DMS79 (cell line): ENCODE measurements at regions not wholly inside any gene's neighbourhood (a gene's known extent, or its start where the extent isn't known, plus 50 kb on each side); places are given as distances from the start of the nearest gene placed in this dataset.
"Not testable (repeated sequence)": the region's sequence is repeated elsewhere in the genome, so short reads cannot be mapped to it uniquely, and the experiment has no call there.

Experiments
- DNase-seq: peaks from one replicate; lab custom pipeline; 2025; lab: John Stamatoyannopoulos, UW

GRCh38 chr3:81911221-81911620 lies 149.8 kb upstream of the GBE1 start:
- no peak for DNase-seq

GRCh38 chr3:81910244-81910852 lies 148.9 kb upstream of the GBE1 start:
- DNase-seq: no peak

GRCh38 chr3:81909796-81910195 lies 148.4 kb upstream of the GBE1 start:
- no peak for DNase-seq

- DNase-seq: no peak
Observed at GRCh38 chr3:81908561-81908960, 147.1 kb upstream of the GBE1 start.

GRCh38 chr3:81898336-81898735 lies 136.9 kb upstream of the GBE1 start:
- no peak for DNase-seq

- DNase-seq: no peak
Observed at GRCh38 chr3:81894598-81894997, 133.2 kb upstream of the GBE1 start.

- DNase-seq: no peak
Observed at GRCh38 chr3:81891055-81891895, 129.8 kb upstream of the GBE1 start.

GRCh38 chr3:81888914-81889557 lies 127.6 kb upstream of the GBE1 start:
- DNase-seq: no peak

- DNase-seq: no peak
Observed at GRCh38 chr3:81887448-81887847, 126.0 kb upstream of the GBE1 start.

GRCh38 chr3:81886081-81886480 lies 124.6 kb upstream of the GBE1 start:
- DNase-seq: no peak

GRCh38 chr3:81884791-81885190 lies 123.3 kb upstream of the GBE1 start:
- DNase-seq: no peak

- no peak for DNase-seq
Observed at GRCh38 chr3:81876826-81877225, 115.4 kb upstream of the GBE1 start.

GRCh38 chr3:81874738-81875137 lies 113.3 kb upstream of the GBE1 start:
- no peak for DNase-seq

- DNase-seq: no peak
Observed at GRCh38 chr3:81872566-81872965, 111.1 kb upstream of the GBE1 start.

GRCh38 chr3:81871358-81872155 lies 110.1 kb upstream of the GBE1 start:
- no peak for DNase-seq

GRCh38 chr3:81869382-81869781 lies 107.9 kb upstream of the GBE1 start:
- DNase-seq: no peak

- no peak for DNase-seq
Observed at GRCh38 chr3:81868597-81868996, 107.2 kb upstream of the GBE1 start.

GRCh38 chr3:81867875-81868274 lies 106.4 kb upstream of the GBE1 start:
- DNase-seq: no peak

GRCh38 chr3:81865164-81865563 lies 103.7 kb upstream of the GBE1 start:
- DNase-seq: not testable (repeated sequence)

- DNase-seq: no peak
Observed at GRCh38 chr3:81864272-81864671, 102.8 kb upstream of the GBE1 start.

GRCh38 chr3:81863756-81864155 lies 102.3 kb upstream of the GBE1 start:
- DNase-seq: no peak

GRCh38 chr3:81861593-81861992 lies 100.1 kb upstream of the GBE1 start:
- no peak for DNase-seq
